Esophagus muscularis mucosa (tissue), 4 donors: ENCODE measurements at regions not wholly inside any gene's neighbourhood (a gene's known extent, or its start where the extent isn't known, plus 50 kb on each side); places are given as distances from the start of the nearest gene placed in this dataset.

ENCODE experiments used
- EP300 ChIP-seq: sonication (generic); formaldehyde crosslinking; IDR thresholded peaks from one replicate; pipeline ENCODE4 v1.6.1; 2017; ENCODE audit warnings: antibody characterized with exemption
- POLR2AphosphoS5 ChIP-seq, 2 donors: sonication (generic); formaldehyde crosslinking; IDR thresholded peaks; one replicate each; pipeline ENCODE4 v1.6.1; 2017; ENCODE audit warnings: antibody characterized with exemption in 2 of 2
- TF ChIP-seq, protein P1 (sequence below), 3 experiments: fragments of 200-600 bp in 2 of 3; fragments of 450-650 bp in 1 of 3; sonication (generic) in 2 of 3; IDR thresholded peaks; one replicate each; pipeline ENCODE4 v1.5.1; 2017 to 2019; ENCODE audit warnings: antibody characterized with exemption in 3 of 3, mild to moderate bottlenecking in 2 of 3, moderate library complexity in 1 of 3

DNA sequence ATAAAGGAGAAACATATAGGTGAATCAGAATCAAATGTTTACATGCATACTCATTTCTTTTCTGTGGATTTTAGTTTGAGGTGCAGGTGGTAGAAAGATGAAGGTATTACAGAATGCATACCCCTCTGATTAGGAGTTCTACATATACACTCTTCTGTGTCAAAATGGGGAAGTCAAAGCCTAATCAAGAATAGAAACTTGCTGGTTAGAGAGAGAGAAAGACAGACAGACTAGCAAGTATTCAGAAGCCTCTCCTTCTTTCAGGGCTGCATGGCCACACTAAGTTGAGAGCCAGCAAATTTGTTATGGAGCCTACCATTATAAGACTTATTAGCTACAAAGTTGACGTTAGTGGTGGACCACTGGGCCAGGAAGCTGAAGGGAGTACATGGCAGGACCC lies 358.3 kb upstream of the EYS start:
- TF ChIP-seq, protein P1, sequence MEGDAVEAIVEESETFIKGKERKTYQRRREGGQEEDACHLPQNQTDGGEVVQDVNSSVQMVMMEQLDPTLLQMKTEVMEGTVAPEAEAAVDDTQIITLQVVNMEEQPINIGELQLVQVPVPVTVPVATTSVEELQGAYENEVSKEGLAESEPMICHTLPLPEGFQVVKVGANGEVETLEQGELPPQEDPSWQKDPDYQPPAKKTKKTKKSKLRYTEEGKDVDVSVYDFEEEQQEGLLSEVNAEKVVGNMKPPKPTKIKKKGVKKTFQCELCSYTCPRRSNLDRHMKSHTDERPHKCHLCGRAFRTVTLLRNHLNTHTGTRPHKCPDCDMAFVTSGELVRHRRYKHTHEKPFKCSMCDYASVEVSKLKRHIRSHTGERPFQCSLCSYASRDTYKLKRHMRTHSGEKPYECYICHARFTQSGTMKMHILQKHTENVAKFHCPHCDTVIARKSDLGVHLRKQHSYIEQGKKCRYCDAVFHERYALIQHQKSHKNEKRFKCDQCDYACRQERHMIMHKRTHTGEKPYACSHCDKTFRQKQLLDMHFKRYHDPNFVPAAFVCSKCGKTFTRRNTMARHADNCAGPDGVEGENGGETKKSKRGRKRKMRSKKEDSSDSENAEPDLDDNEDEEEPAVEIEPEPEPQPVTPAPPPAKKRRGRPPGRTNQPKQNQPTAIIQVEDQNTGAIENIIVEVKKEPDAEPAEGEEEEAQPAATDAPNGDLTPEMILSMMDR (IDR thresholded peaks at IDR 0.05), result no peak
- TF ChIP-seq POLR2AphosphoS5 (IDR thresholded peaks at IDR 0.05), result no peak
- no peak for TF ChIP-seq EP300
